ENCODE measurements at regions not wholly inside any gene's neighbourhood (a gene's known extent, or its start where the extent isn't known, plus 50 kb on each side); places are given as distances from the start of the nearest gene placed in this dataset.
"Not testable (repeated sequence)": the region's sequence is repeated elsewhere in the genome, so short reads cannot be mapped to it uniquely, and the experiment has no call there.

GRCh38 chr2:128415779-128416061 lies 97.1 kb upstream of the HS6ST1 start:
- no peak for DNase-seq (ENCODE audit: low read depth)
- TF ChIP-seq CTCF (IDR thresholded peaks at IDR 0.05; ENCODE audit: control insufficient read depth, insufficient read depth, low read depth, low read length, missing control alignments), result no peak
- H3K4me3 ChIP-seq (ENCODE audit: control insufficient read depth, low read depth, low read length), result no peak overlapping the region

- TF ChIP-seq CTCF (IDR thresholded peaks at IDR 0.05; ENCODE audit: control insufficient read depth, insufficient read depth, low read depth, low read length, missing control alignments), result no peak
- DNase-seq (ENCODE audit: low read depth), result no peak
- H3K4me3 ChIP-seq (ENCODE audit: control insufficient read depth, low read depth, low read length), result no peak overlapping the region
Measured at GRCh38 chr2:128416109-128416785, 97.6 kb upstream of the HS6ST1 start.

GRCh38 chr2:128416806-128417205 lies 98.1 kb upstream of the HS6ST1 start:
- no peak for DNase-seq (ENCODE audit: low read depth)
- H3K4me3 ChIP-seq (ENCODE audit: control insufficient read depth, low read depth, low read length), result no peak overlapping the region
- TF ChIP-seq CTCF (IDR thresholded peaks at IDR 0.05; ENCODE audit: control insufficient read depth, insufficient read depth, low read depth, low read length, missing control alignments), result no peak

GRCh38 chr2:128417264-128417663 lies 98.6 kb upstream of the HS6ST1 start:
- not testable (repeated sequence) for H3K4me3 ChIP-seq (ENCODE audit: control insufficient read depth, low read depth, low read length); DNase-seq (ENCODE audit: low read depth)

DNA sequence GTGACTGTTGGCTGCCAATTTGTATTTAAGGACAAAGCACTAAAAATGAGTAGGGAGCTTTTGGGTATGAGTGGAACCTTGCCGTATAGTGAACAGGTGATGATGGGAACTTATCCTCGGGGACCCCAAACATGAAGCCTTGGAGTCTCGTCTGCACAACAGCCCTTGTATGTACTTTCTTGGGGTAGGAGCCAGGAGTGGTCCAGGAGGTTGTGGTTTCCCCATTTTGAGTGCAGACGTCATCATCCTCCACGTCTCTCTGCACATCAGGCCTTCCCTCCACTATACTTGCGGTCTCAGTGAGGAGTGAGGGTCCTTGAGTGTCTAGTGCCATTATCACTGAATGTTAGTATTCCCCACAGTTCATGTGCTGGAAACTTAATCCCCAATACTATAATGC lies 101.5 kb upstream of the HS6ST1 start:
- no peak overlapping the region for H3K4me3 ChIP-seq (ENCODE audit: control insufficient read depth, low read depth, low read length)
- TF ChIP-seq CTCF (IDR thresholded peaks at IDR 0.05; ENCODE audit: control insufficient read depth, insufficient read depth, low read depth, low read length, missing control alignments), result no peak
- DNase-seq (ENCODE audit: low read depth), result no peak

GRCh38 chr2:128420776-128421175 lies 102.1 kb upstream of the HS6ST1 start:
- no peak for DNase-seq (ENCODE audit: low read depth)
- no peak for TF ChIP-seq CTCF (IDR thresholded peaks at IDR 0.05; ENCODE audit: control insufficient read depth, insufficient read depth, low read depth, low read length, missing control alignments)
- no peak overlapping the region for H3K4me3 ChIP-seq (ENCODE audit: control insufficient read depth, low read depth, low read length)

DNA sequence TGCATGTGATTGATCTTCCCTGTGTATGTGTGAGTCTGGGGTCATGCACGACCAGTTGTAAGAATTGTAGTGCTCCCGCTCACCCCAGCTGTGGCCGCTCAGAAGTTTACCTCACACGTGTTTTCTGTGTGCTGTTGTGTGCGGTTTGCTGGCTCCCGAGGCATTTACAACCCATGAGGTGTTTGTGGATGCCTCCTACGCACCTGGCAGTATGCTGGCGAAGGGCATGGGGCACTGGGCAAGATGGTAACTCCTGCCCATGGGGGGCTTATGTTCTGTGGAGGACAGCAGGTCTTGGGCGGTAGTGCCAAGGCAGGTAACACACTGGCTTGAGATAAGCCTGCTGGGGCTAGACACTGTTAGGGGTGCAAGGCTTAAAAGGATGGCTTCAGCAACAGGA lies 102.6 kb upstream of the HS6ST1 start:
- H3K4me3 ChIP-seq (ENCODE audit: control insufficient read depth, low read depth, low read length), result no peak overlapping the region
- no peak for DNase-seq (ENCODE audit: low read depth)
- no peak for TF ChIP-seq CTCF (IDR thresholded peaks at IDR 0.05; ENCODE audit: control insufficient read depth, insufficient read depth, low read depth, low read length, missing control alignments)
